ENCODE measurements at regions not wholly inside any gene's neighbourhood (a gene's known extent, or its start where the extent isn't known, plus 50 kb on each side); places are given as distances from the start of the nearest gene placed in this dataset.

DNA sequence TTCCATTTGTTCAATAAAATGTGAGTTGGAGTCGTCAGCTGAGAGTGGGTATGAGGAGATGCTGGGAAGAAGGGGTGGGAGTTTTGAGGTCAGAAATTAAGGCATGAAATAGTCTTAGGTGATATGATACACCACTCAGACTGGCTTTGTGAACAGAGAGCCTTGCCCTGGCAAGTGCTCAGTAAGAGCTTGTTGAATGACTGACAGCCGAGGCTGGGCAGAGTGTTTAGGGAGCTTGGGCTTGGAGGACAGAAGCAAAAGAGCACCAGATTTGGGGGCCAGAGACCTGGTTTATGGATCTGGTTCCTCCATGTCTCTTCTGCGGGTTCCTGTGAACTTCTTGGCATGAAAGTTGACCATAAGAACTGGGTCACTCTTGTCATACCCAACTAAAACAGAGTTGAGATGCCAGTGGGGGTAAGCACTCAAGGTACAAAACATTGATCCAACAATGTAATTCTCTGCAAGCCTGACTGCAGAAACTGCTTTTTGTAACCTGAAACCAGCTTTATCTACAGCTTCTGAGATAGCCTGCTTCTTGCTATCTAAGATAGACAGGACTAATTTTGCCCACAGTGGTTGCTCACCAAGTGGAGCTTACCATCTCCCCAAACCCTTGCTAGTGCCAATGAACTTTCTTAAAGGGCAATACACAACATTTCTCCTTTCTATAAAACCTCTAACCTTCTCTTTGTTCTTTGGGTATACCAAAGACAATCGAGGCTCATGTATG, 126.4 kb downstream of the TENT5C start:
- no peak for TF ChIP-seq TCF7L2 (IDR thresholded peaks at IDR 0.05; ENCODE audit: borderline replicate concordance, extremely low read depth, insufficient read depth, insufficient read length)
- TF ChIP-seq, protein P1, sequence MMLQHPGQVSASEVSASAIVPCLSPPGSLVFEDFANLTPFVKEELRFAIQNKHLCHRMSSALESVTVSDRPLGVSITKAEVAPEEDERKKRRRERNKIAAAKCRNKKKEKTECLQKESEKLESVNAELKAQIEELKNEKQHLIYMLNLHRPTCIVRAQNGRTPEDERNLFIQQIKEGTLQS (IDR thresholded peaks at IDR 0.05), result no peak
